ENCODE measurements at regions not wholly inside any gene's neighbourhood (a gene's known extent, or its start where the extent isn't known, plus 50 kb on each side); places are given as distances from the start of the nearest gene placed in this dataset.

- DNase-seq = no peak
Measured at GRCh38 chr6:29999416-29999815, 57.1 kb downstream of the HLA-A start.

- DNase-seq = no peak
Measured at GRCh38 chr6:30000156-30000791, 57.9 kb downstream of the HLA-A start.

- no peak for DNase-seq
Measured at GRCh38 chr6:30002871-30003270, 58.2 kb upstream of the POLR1H start.

- no peak for DNase-seq
Measured at GRCh38 chr6:30005482-30005881, 55.6 kb upstream of the POLR1H start.

- DNase-seq = peak; percentile 7
Measured at GRCh38 chr6:30006170-30007131, 54.6 kb upstream of the POLR1H start.

GRCh38 chr6:30007132-30007764, 53.8 kb upstream of the POLR1H start:
- peak; percentile 9 for DNase-seq

GRCh38 chr6:30009113-30009512, 52.0 kb upstream of the POLR1H start:
- DNase-seq = no peak
